ENCODE measurements at regions not wholly inside any gene's neighbourhood (a gene's known extent, or its start where the extent isn't known, plus 50 kb on each side); places are given as distances from the start of the nearest gene placed in this dataset.

GRCh38 chr20:22423190-22423832 is 161.1 kb downstream of the FOXA2 start:
- Histone ChIP-seq H3K4me1 (ENCODE audit: control insufficient read depth, insufficient read depth, low read length) (no peaks in the 10 kb centered on the region), H3K9ac (ENCODE audit: low read depth, low read length) (no peak overlapping the region), H3K36me3 (ENCODE audit: control insufficient read depth, insufficient read depth, low read length) (no peaks in the 10 kb centered on the region), H3K9me3 (ENCODE audit: control insufficient read depth, insufficient read depth, low read length) (no peaks in the 10 kb centered on the region), H3K4me3 (ENCODE audit: low read depth, low read length) (no peak overlapping the region), H3K27me3 (ENCODE audit: control insufficient read depth, insufficient read depth, low read length) (peaks cover 67% of the 10 kb centered on the region)

GRCh38 chr20:22420116-22420598 is 164.2 kb downstream of the FOXA2 start:
- no peak overlapping the region for H3K4me3 ChIP-seq (ENCODE audit: low read depth, low read length)
- no peak overlapping the region for H3K9ac ChIP-seq (ENCODE audit: low read depth, low read length)
- no peaks in the 10 kb centered on the region for H3K4me1 ChIP-seq (ENCODE audit: control insufficient read depth, insufficient read depth, low read length)
- H3K9me3 ChIP-seq (ENCODE audit: control insufficient read depth, insufficient read depth, low read length): no peaks in the 10 kb centered on the region
- H3K27me3 ChIP-seq (ENCODE audit: control insufficient read depth, insufficient read depth, low read length): peaks cover 44% of the 10 kb centered on the region
- no peaks in the 10 kb centered on the region for H3K36me3 ChIP-seq (ENCODE audit: control insufficient read depth, insufficient read depth, low read length)

- no peaks in the 10 kb centered on the region for H3K4me1 ChIP-seq (ENCODE audit: control insufficient read depth, insufficient read depth, low read length)
Measured at GRCh38 chr20:22418738-22419137, 165.6 kb downstream of the FOXA2 start.

GRCh38 chr20:22414305-22414742 is 170.0 kb downstream of the FOXA2 start:
- Histone ChIP-seq H3K36me3 (ENCODE audit: control insufficient read depth, insufficient read depth, low read length) (no peaks in the 10 kb centered on the region), H3K4me3 (ENCODE audit: low read depth, low read length) (no peak overlapping the region), H3K4me1 (ENCODE audit: control insufficient read depth, insufficient read depth, low read length) (no peaks in the 10 kb centered on the region), H3K27me3 (ENCODE audit: control insufficient read depth, insufficient read depth, low read length) (peaks cover 14% of the 10 kb centered on the region), H3K9ac (ENCODE audit: low read depth, low read length) (no peak overlapping the region), H3K9me3 (ENCODE audit: control insufficient read depth, insufficient read depth, low read length) (no peaks in the 10 kb centered on the region)

More at GRCh38 chr20:22418738-22419137, 165.6 kb downstream of the FOXA2 start:
- H3K27me3 ChIP-seq (ENCODE audit: control insufficient read depth, insufficient read depth, low read length): peaks cover 37% of the 10 kb centered on the region
- no peaks in the 10 kb centered on the region for H3K36me3 ChIP-seq (ENCODE audit: control insufficient read depth, insufficient read depth, low read length)
- H3K9me3 ChIP-seq (ENCODE audit: control insufficient read depth, insufficient read depth, low read length): no peaks in the 10 kb centered on the region
- no peak overlapping the region for H3K9ac ChIP-seq (ENCODE audit: low read depth, low read length)
- no peak overlapping the region for H3K4me3 ChIP-seq (ENCODE audit: low read depth, low read length)

- Histone ChIP-seq H3K9me3 (ENCODE audit: control insufficient read depth, insufficient read depth, low read length) (no peaks in the 10 kb centered on the region), H3K9ac (ENCODE audit: low read depth, low read length) (no peak overlapping the region), H3K27me3 (ENCODE audit: control insufficient read depth, insufficient read depth, low read length) (peaks cover 14% of the 10 kb centered on the region), H3K4me3 (ENCODE audit: low read depth, low read length) (no peak overlapping the region), H3K36me3 (ENCODE audit: control insufficient read depth, insufficient read depth, low read length) (no peaks in the 10 kb centered on the region), H3K4me1 (ENCODE audit: control insufficient read depth, insufficient read depth, low read length) (no peaks in the 10 kb centered on the region)
Measured at GRCh38 chr20:22412977-22413868, 171.1 kb downstream of the FOXA2 start.

GRCh38 chr20:22411627-22412450 is 172.5 kb downstream of the FOXA2 start:
- H3K9me3 ChIP-seq (ENCODE audit: control insufficient read depth, insufficient read depth, low read length): no peaks in the 10 kb centered on the region
- no peak overlapping the region for H3K9ac ChIP-seq (ENCODE audit: low read depth, low read length)
- no peak overlapping the region for H3K4me3 ChIP-seq (ENCODE audit: low read depth, low read length)
- H3K36me3 ChIP-seq (ENCODE audit: control insufficient read depth, insufficient read depth, low read length): no peaks in the 10 kb centered on the region
- peaks cover 22% of the 10 kb centered on the region for H3K27me3 ChIP-seq (ENCODE audit: control insufficient read depth, insufficient read depth, low read length)
- H3K4me1 ChIP-seq (ENCODE audit: control insufficient read depth, insufficient read depth, low read length): no peaks in the 10 kb centered on the region

- H3K9me3 ChIP-seq (ENCODE audit: control insufficient read depth, insufficient read depth, low read length): no peaks in the 10 kb centered on the region
- no peak overlapping the region for H3K4me3 ChIP-seq (ENCODE audit: low read depth, low read length)
- H3K9ac ChIP-seq (ENCODE audit: low read depth, low read length): no peak overlapping the region
- H3K4me1 ChIP-seq (ENCODE audit: control insufficient read depth, insufficient read depth, low read length): no peaks in the 10 kb centered on the region
- H3K27me3 ChIP-seq (ENCODE audit: control insufficient read depth, insufficient read depth, low read length): peaks cover 24% of the 10 kb centered on the region
- no peaks in the 10 kb centered on the region for H3K36me3 ChIP-seq (ENCODE audit: control insufficient read depth, insufficient read depth, low read length)
Measured at GRCh38 chr20:22411286-22411626, 173.1 kb downstream of the FOXA2 start.

GRCh38 chr20:22410556-22411130 is 173.7 kb downstream of the FOXA2 start:
- Histone ChIP-seq H3K9me3 (ENCODE audit: control insufficient read depth, insufficient read depth, low read length) (no peaks in the 10 kb centered on the region), H3K4me3 (ENCODE audit: low read depth, low read length) (no peak overlapping the region), H3K36me3 (ENCODE audit: control insufficient read depth, insufficient read depth, low read length) (no peaks in the 10 kb centered on the region), H3K9ac (ENCODE audit: low read depth, low read length) (no peak overlapping the region), H3K27me3 (ENCODE audit: control insufficient read depth, insufficient read depth, low read length) (peaks cover 26% of the 10 kb centered on the region), H3K4me1 (ENCODE audit: control insufficient read depth, insufficient read depth, low read length) (no peaks in the 10 kb centered on the region)

GRCh38 chr20:22408521-22409402 is 175.6 kb downstream of the FOXA2 start:
- Histone ChIP-seq H3K36me3 (ENCODE audit: control insufficient read depth, insufficient read depth, low read length) (no peaks in the 10 kb centered on the region), H3K9me3 (ENCODE audit: control insufficient read depth, insufficient read depth, low read length) (no peaks in the 10 kb centered on the region), H3K27me3 (ENCODE audit: control insufficient read depth, insufficient read depth, low read length) (peaks cover 42% of the 10 kb centered on the region), H3K4me3 (ENCODE audit: low read depth, low read length) (no peak overlapping the region), H3K4me1 (ENCODE audit: control insufficient read depth, insufficient read depth, low read length) (peaks cover 7% of the 10 kb centered on the region), H3K9ac (ENCODE audit: low read depth, low read length) (no peak overlapping the region)

GRCh38 chr20:22407237-22408193 is 176.9 kb downstream of the FOXA2 start:
- no peaks in the 10 kb centered on the region for H3K36me3 ChIP-seq (ENCODE audit: control insufficient read depth, insufficient read depth, low read length)
- no peak overlapping the region for H3K4me3 ChIP-seq (ENCODE audit: low read depth, low read length)
- no peaks in the 10 kb centered on the region for H3K9me3 ChIP-seq (ENCODE audit: control insufficient read depth, insufficient read depth, low read length)
- no peak overlapping the region for H3K9ac ChIP-seq (ENCODE audit: low read depth, low read length)
- peaks cover 15% of the 10 kb centered on the region for H3K4me1 ChIP-seq (ENCODE audit: control insufficient read depth, insufficient read depth, low read length)
- peaks cover 40% of the 10 kb centered on the region for H3K27me3 ChIP-seq (ENCODE audit: control insufficient read depth, insufficient read depth, low read length)

Measured in iPS-15b (cell line).